Stimulated activated CD8-positive, alpha-beta memory T cell treated with anti-CD3 and anti-CD28 coated beads, Interleukin-2, amount 100 ng/mL, for 48 hours (primary cell): ENCODE measurements at regions not wholly inside any gene's neighbourhood (a gene's known extent, or its start where the extent isn't known, plus 50 kb on each side); places are given as distances from the start of the nearest gene placed in this dataset.

ENCODE experiments used
- DNase-seq, 2 donors: peaks; one replicate each; pipeline ENCODE4 v3.0.0-alpha.2; 2020; ENCODE audit warnings: low read depth in 2 of 2

GRCh38 chr15:70443486-70444273 is 319.7 kb downstream of the UACA start:
- DNase-seq: no peak

- no peak for DNase-seq
These were observed 320.6 kb downstream of the UACA start for GRCh38 chr15:70442616-70443321.

GRCh38 chr15:70442211-70442610 is 321.1 kb downstream of the UACA start:
- DNase-seq: no peak

GRCh38 chr15:70440416-70441138 is 322.8 kb downstream of the UACA start:
- DNase-seq: no peak

GRCh38 chr15:70439880-70440279 is 323.5 kb downstream of the UACA start:
- DNase-seq: no peak

GRCh38 chr15:70439304-70439877 is 324.0 kb downstream of the UACA start:
- DNase-seq: no peak

GRCh38 chr15:70438776-70439175 is 324.6 kb downstream of the UACA start:
- DNase-seq: no peak

- DNase-seq: no peak
These were observed 325.4 kb downstream of the UACA start for GRCh38 chr15:70437882-70438451.

DNA sequence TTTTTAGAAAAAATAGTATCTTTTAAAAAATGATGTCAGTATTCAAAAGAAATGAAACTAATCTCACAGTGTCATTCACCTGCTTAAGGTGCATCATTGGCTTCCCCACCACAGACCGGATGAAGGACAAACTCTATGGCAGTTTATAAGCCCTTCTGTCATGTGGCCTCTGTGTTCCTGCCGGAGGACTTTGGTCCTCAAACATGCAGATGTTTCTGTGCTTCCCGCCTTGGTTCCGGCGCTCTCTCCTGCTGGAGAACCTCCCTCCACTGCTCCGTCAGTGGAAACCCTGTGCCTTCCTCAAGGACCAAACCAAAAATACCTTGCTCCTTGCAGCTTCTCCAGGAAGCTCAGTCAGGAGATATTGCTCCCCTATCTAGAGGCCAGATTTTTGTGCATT is 326.3 kb downstream of the UACA start:
- DNase-seq: no peak

DNA sequence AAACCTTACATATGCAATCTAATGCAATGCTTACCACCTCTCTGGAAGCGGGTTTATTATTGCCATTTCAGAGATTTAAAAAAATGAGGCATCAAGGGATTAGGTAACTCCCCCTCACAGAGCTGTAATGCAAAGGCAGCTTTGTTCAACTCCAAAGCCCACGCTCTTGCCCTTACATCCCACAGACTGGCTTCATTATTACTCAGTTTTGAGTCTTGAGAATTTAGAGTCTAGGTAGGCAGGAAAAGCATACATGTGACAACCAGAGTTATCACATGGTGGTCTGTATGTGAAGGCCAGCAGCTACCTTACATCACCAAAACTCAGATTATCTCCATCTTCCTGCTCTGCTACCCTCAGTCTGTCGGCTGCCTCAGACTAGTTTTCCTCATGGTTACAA is 326.9 kb downstream of the UACA start:
- DNase-seq: no peak

DNA sequence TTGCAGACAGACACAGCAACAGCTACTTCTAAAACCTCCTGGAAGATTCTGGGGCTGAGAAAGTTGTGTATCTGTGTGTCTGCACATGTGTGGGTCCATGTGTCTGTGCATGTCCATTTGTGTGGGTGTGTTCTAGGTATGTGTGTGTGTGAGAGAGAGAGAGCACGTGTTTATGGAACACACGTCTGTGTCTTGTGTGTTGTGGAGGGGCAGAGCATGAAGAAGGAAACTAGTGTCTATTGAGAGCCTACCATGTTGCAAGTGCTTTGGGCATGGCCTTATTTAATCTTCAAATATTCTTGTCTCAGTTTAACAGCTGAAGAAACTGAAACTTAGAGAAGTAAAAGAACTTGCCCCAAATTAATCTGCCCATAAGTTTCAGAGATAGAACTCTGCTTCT is 327.5 kb downstream of the UACA start:
- no peak for DNase-seq

DNA sequence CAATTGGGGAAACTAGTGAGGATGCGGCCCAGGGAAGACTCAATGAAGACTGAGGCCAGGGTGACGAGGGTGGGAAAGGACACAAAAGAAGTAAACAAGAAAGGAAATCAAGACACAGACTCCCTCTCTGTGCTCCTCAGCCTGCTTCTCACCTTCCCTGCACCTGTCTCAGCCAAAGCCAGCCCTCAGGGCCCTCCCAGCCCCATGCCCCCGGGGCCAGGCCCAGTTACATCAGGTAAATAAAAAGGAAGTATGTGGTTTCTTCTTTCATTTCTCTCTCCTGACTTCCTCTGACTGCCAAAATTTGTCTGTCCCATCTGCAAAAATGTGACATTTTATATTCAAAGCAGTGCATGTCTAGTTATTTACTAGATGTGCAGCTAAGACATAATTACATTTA is 328.0 kb downstream of the UACA start:
- DNase-seq: no peak

DNA sequence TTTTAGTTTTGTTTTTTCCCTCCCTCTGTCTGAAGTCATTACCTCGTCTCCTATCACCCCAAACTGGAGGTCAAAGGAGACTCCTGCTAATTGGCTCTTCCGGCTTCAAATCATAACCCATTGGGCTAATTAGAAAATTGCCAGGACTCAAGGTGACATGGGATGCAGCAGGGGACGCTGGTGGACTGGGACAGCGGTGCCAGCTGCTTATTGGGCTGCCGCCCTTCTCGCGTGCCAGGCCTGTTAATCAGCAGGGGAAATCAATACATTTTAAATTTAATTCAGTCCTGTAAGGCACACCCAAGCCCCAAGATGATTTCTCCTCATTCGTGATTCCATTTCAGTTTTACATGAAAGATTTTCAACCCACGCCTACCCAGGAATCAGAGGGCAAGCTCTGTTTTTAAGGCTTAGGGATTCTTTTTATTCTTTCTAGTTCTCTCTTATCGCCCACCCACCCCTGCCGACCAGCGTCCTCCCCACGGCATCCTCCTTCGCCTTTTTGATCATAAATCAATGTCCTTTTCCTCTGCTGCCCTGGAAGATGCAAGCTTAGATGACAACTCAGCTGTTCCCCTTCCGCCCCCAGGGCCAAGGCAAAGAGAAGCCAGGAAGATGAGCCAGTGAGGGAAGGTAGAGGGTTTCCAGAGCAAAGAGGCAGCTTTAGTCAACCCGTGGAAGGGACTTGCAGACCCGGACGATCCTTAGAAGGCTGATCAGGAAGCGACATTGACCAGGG is 329.6 kb downstream of the UACA start:
- no peak for DNase-seq

DNA sequence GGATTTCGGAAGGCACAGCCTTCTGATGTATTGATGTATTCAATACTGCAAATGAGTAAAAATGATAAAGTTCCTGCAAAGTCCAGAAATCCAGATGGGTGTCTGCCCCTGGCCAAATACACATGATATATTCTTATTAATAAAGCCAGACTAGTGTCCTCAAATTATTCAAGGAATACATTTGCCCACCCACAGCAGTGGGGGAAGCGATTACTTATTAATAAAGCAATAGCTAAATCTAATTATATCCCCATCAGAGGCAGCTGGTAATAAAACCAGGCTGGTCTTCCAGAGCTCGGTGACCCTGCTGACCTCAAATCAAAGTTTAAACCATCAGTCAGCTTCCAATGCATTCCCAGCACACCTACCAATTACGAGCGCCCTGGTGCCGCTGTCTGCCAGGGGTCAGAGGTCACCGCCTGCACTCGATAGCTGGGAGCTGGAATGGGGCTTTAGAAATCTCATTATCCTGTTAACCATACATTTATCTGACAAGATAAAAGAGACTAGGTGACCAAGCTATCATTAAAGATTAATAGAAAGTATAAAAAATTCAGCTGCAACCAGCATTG is 330.3 kb downstream of the UACA start:
- DNase-seq: no peak

DNA sequence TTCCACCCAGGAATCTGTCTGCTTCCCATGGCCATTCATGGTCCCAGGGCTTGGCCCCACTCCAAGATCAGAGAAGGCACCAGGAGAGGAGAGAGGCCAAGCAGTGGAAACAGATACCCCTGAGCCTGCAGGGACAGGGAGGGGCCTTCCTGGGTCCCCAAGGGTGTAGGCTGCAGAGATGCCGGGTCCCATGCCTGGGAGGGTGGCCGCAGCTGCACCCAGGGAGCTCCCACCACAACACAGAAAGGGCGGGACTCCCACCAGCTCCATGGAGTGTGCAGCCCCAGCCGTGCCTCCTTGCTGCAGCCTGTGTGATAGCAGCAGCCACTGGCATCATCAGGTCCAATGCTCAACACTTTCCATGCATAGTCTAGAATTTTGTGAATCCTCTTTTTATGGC is 331.5 kb downstream of the UACA start:
- no peak for DNase-seq

DNA sequence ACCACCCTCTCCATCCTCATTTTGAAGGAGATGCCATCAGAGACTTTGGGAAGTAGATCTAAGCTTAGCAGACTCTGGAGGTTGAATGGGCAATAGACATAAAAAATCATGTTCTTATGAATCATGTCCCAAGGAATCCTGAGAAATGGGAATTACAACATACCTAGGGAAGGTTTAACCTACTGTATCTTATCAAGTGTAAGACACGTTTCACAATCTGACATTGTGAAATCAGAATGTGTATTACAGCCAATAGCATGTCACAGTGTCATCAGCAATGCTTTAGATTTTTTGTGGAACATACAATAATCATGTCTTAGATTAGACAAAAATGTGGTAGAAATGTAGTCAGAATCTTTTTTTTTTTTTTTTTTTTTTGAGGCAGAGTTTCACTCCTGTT is 332.4 kb upstream of the TLE3 start:
- no peak for DNase-seq

DNA sequence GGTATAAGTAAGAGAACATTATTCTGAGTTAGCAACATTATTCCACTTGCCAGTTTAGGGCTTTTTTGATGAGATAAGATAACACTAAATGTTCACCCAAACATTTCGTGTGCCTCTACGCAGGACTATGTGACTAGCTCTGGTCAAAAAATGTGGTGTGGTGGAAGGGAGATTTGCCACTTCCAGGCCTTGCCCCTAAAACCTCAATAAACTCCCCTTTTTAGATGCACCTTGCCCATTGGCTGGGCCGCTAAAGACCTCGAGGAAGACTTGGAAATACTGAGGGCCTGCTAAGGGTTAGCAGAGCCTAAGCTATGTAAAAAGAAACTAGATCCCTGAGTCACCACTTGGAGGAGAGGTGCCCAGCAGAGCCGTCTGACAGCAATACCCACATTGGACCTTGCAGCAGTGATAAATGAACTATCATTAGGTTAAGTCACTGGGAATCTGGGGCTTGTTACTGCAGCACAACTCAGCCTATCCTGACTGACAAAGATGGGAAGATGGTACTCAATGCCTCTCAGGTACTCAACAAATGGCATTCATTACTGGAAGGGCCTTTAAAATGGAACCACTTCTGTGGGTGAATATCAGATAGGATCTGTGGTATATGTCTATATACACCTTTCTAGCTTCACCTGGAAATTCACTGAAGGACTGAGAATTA is 331.5 kb upstream of the TLE3 start:
- no peak for DNase-seq

- no peak for DNase-seq
These were observed 330.6 kb upstream of the TLE3 start for GRCh38 chr15:70428211-70428822.

GRCh38 chr15:70427167-70428120 is 329.7 kb upstream of the TLE3 start:
- DNase-seq: no peak
